HPDE6-E6E7 (cell line): ENCODE measurements at regions not wholly inside any gene's neighbourhood (a gene's known extent, or its start where the extent isn't known, plus 50 kb on each side); places are given as distances from the start of the nearest gene placed in this dataset.

Experiments
- DNase-seq: peaks from one replicate; pipeline ENCODE4 v3.0.0; 2011; ENCODE audit warnings: missing footprints; ENCODE audit errors: extremely low spot score

- DNase-seq: no peak
Measured at GRCh38 chr5:98053170-98053569, 720.3 kb upstream of the RGMB start.

GRCh38 chr5:98060148-98060547, 713.3 kb upstream of the RGMB start:
- DNase-seq: no peak

- DNase-seq: no peak
Measured at GRCh38 chr5:98064118-98064685, 709.3 kb upstream of the RGMB start.

GRCh38 chr5:98065261-98065909, 708.1 kb upstream of the RGMB start:
- no peak for DNase-seq

- DNase-seq: no peak
Measured at GRCh38 chr5:98066910-98067309, 706.6 kb upstream of the RGMB start.

- DNase-seq: no peak
Measured at GRCh38 chr5:98069876-98070512, 703.5 kb upstream of the RGMB start.

GRCh38 chr5:98072921-98073320, 700.5 kb upstream of the RGMB start:
- no peak for DNase-seq

GRCh38 chr5:98076501-98076900, 697.0 kb upstream of the RGMB start:
- DNase-seq: no peak

GRCh38 chr5:98085593-98085992, 687.9 kb upstream of the RGMB start:
- DNase-seq: no peak

GRCh38 chr5:98095072-98095471, 678.4 kb upstream of the RGMB start:
- no peak for DNase-seq

- DNase-seq: no peak
Measured at GRCh38 chr5:98096155-98096554, 677.3 kb upstream of the RGMB start.

GRCh38 chr5:98099448-98100105, 673.9 kb upstream of the RGMB start:
- no peak for DNase-seq

- DNase-seq: no peak
Measured at GRCh38 chr5:98101131-98101530, 672.3 kb upstream of the RGMB start.

GRCh38 chr5:98102936-98103335, 670.5 kb upstream of the RGMB start:
- DNase-seq: no peak

- DNase-seq: no peak
Measured at GRCh38 chr5:98103807-98104206, 669.7 kb upstream of the RGMB start.

GRCh38 chr5:98104454-98105188, 668.8 kb upstream of the RGMB start:
- no peak for DNase-seq

- DNase-seq: no peak
Measured at GRCh38 chr5:98105681-98106080, 667.8 kb upstream of the RGMB start.

- no peak for DNase-seq
Measured at GRCh38 chr5:98106116-98107031, 667.1 kb upstream of the RGMB start.

GRCh38 chr5:98108497-98108896, 665.0 kb upstream of the RGMB start:
- no peak for DNase-seq

GRCh38 chr5:98109561-98110006, 663.9 kb upstream of the RGMB start:
- DNase-seq: no peak

- DNase-seq: peak; percentile 38
Measured at GRCh38 chr5:98110282-98110691, 663.2 kb upstream of the RGMB start.
